ENCODE measurements at regions not wholly inside any gene's neighbourhood (a gene's known extent, or its start where the extent isn't known, plus 50 kb on each side); places are given as distances from the start of the nearest gene placed in this dataset.

DNA sequence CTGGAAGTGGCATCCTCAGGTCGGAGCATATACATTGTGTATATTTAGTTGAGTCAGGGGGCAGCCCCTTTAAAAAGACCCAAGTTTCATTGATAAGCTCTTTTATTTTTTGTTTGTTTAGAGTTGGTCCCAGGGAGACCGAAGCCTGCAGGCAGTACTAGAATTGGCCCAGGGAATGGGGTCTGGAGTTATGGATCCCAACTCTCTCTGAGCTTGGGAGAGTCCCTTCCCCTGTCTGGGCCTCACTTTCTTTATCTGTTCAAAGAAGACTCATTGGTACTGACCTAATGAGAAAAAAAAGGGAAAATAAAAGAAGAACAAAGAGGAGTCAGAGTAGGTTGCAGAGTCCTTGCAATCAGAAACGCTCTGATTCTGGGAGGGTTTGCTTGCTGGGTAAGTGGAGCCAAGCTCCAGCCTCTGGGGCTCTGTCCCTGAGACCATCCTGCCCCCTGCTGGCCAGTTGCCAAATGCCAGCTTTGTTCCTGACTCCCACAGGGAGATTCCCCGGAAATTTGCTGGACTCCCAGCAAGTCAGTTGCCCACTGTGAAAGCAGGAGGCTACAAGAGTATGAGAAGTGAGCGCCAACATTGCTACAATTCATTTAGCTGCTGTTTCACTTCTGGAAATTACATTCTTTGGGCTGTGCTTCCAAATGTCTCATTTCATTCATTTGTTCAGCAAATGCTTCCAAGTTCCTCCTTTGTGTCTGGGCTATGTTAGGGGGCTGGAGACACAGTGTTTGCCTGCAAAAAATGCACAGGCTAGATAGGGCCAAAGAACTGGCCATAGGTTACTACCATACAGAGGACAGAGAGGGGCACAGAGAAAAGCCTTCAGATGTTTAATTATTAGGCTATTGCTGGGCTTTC, 156.2 kb downstream of the MELK start:
- H3K9me3 ChIP-seq (ENCODE audit: control insufficient read depth, low read length): no peaks in the 10 kb centered on the region
- H3K27me3 ChIP-seq (ENCODE audit: control insufficient read depth, insufficient read depth, low read length): no peaks in the 10 kb centered on the region
- H3K36me3 ChIP-seq (ENCODE audit: control insufficient read depth, insufficient read depth, low read length): no peaks in the 10 kb centered on the region
- no peaks in the 10 kb centered on the region for H3K4me1 ChIP-seq (ENCODE audit: control insufficient read depth, insufficient read depth, low read length)
- no peak overlapping the region for H3K4me3 ChIP-seq (ENCODE audit: low read length)
- no peak overlapping the region for H3K9ac ChIP-seq (ENCODE audit: low read length)

DNA sequence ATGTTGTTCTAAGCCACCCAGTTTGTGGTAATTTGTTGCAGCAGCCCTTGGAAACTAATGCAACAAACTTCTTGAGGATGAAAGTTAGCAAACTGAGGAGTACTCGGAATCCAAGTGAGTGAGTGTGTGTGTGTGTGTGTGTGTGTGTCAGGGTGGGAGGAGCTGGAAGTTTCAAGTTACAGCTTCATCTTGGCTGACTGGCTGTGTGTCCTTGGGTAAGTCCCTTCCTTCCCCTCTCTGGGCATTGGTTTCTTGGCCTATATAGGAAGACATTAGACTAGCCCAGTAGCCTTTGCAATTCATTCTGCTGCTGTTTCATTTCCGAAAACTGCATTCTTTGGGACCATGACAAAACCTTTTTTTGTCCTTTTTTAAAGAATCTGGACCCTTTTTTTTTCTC, 157.2 kb downstream of the MELK start:
- Histone ChIP-seq H3K9me3 (ENCODE audit: control insufficient read depth, low read length) (no peaks in the 10 kb centered on the region), H3K9ac (ENCODE audit: low read length) (no peak overlapping the region), H3K36me3 (ENCODE audit: control insufficient read depth, insufficient read depth, low read length) (no peaks in the 10 kb centered on the region), H3K27me3 (ENCODE audit: control insufficient read depth, insufficient read depth, low read length) (no peaks in the 10 kb centered on the region), H3K4me3 (ENCODE audit: low read length) (no peak overlapping the region), H3K4me1 (ENCODE audit: control insufficient read depth, insufficient read depth, low read length) (no peaks in the 10 kb centered on the region)

DNA sequence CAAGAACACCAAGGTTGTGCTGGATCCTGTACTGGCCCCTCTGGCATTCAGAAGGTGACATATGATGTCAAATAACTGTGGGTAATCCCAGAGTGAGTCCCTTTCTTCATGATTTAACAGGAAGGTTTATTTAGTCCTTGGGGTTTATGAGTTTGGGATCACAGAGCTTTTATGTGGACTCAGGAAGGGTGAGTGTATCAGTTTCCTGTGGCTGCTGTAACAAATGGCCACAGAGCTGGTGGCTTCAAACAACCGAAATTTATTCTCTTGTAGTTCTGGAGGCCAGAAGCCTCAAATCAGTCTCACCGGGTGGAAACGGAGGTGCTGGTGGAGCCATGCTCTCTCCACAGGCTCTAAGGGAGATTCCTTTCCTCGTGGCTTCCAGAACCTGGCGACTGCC, 157.7 kb downstream of the MELK start:
- Histone ChIP-seq H3K4me1 (ENCODE audit: control insufficient read depth, insufficient read depth, low read length) (no peaks in the 10 kb centered on the region), H3K4me3 (ENCODE audit: low read length) (no peak overlapping the region), H3K9me3 (ENCODE audit: control insufficient read depth, low read length) (no peaks in the 10 kb centered on the region), H3K36me3 (ENCODE audit: control insufficient read depth, insufficient read depth, low read length) (no peaks in the 10 kb centered on the region), H3K27me3 (ENCODE audit: control insufficient read depth, insufficient read depth, low read length) (no peaks in the 10 kb centered on the region), H3K9ac (ENCODE audit: low read length) (no peak overlapping the region)

DNA sequence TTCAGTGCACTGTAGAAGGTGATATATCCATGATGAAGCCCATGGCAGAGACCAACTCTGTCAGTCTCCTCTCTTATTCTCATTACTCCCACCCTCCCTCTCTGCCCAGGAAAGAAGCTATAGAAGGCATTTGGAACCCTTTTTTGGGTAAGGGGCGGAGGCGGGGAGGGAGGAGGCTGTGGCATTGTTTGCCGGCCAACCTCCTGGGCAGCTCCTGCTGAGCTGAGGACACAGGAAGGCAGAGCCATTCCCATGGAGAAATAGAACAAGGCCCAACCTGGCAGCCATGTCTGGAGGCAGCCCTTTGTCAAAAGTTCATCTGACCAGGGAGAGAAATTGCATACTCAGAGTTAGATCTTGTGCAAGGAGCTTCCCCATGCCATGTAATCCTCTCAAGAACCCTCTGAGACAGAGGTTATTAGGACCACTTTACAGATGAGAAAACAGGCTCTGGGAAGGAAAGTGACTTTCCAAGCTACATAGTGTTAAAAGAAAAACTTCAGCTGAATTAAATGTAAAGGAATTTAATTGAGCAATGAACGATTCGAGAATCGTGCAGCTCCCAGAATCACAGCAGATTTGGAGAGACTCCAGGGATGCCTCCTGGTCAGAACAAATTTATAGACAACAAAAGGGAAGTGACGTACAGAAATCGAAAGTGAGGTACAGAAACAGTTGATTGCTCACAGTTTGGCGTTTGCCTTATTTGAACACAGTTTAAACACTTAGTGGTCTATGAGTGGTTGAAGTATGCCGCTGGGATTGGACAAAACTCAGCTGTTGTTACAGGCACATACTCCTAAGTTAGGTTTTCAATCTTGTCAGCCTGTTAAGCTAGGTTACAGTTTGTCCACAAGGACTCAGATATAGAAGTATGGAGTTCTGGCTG, 158.6 kb downstream of the MELK start:
- H3K36me3 ChIP-seq (ENCODE audit: control insufficient read depth, insufficient read depth, low read length): no peaks in the 10 kb centered on the region
- no peaks in the 10 kb centered on the region for H3K4me1 ChIP-seq (ENCODE audit: control insufficient read depth, insufficient read depth, low read length)
- no peaks in the 10 kb centered on the region for H3K27me3 ChIP-seq (ENCODE audit: control insufficient read depth, insufficient read depth, low read length)
- H3K9me3 ChIP-seq (ENCODE audit: control insufficient read depth, low read length): no peaks in the 10 kb centered on the region
- H3K9ac ChIP-seq (ENCODE audit: low read length): no peak overlapping the region
- no peak overlapping the region for H3K4me3 ChIP-seq (ENCODE audit: low read length)

DNA sequence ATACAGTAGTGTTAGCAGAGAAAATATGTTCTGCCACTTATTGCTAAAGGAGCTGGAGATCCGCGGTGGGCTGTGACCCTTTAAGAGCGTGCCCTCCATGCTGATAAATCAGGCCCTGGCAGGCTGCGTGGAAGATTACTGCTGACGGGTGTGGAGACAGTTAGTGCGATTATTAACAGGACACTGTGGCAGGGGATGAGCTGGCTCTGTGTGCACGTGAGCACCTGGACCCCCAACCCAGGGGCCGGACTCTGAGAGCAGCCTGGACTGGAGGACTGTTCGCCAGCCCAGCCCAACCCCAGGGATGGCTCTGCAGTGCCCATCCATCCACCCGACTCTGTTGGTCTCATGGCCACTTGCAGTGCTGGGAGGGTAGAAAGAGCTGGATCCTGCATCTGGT, 162.0 kb downstream of the MELK start:
- Histone ChIP-seq H3K9me3 (ENCODE audit: control insufficient read depth, low read length) (no peaks in the 10 kb centered on the region), H3K4me1 (ENCODE audit: control insufficient read depth, insufficient read depth, low read length) (no peaks in the 10 kb centered on the region), H3K27me3 (ENCODE audit: control insufficient read depth, insufficient read depth, low read length) (peaks cover 15% of the 10 kb centered on the region), H3K36me3 (ENCODE audit: control insufficient read depth, insufficient read depth, low read length) (no peaks in the 10 kb centered on the region), H3K4me3 (ENCODE audit: low read length) (no peak overlapping the region), H3K9ac (ENCODE audit: low read length) (no peak overlapping the region)

DNA sequence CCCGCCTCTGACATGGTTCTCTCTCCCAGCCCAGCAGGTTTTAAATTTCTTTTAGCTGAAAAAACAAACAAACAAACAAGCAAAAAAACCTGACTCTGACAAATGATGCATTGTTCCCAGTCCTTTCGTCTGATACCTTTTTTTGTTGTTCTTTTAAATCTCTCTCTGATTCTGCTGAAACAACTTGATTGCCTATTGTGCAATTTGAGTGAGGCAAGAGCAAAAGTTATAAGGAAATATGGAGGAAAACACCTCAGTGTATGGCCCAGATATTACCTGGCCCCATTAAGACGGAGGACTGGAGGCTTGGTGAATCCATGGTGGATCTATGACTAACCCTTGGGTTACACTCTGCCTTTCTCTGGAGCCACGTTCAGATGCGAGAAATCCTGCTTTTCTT, 164.0 kb downstream of the MELK start:
- Histone ChIP-seq H3K27me3 (ENCODE audit: control insufficient read depth, insufficient read depth, low read length) (peaks cover 31% of the 10 kb centered on the region), H3K9me3 (ENCODE audit: control insufficient read depth, low read length) (no peaks in the 10 kb centered on the region), H3K4me3 (ENCODE audit: low read length) (no peak overlapping the region), H3K36me3 (ENCODE audit: control insufficient read depth, insufficient read depth, low read length) (no peaks in the 10 kb centered on the region), H3K9ac (ENCODE audit: low read length) (no peak overlapping the region), H3K4me1 (ENCODE audit: control insufficient read depth, insufficient read depth, low read length) (no peaks in the 10 kb centered on the region)

DNA sequence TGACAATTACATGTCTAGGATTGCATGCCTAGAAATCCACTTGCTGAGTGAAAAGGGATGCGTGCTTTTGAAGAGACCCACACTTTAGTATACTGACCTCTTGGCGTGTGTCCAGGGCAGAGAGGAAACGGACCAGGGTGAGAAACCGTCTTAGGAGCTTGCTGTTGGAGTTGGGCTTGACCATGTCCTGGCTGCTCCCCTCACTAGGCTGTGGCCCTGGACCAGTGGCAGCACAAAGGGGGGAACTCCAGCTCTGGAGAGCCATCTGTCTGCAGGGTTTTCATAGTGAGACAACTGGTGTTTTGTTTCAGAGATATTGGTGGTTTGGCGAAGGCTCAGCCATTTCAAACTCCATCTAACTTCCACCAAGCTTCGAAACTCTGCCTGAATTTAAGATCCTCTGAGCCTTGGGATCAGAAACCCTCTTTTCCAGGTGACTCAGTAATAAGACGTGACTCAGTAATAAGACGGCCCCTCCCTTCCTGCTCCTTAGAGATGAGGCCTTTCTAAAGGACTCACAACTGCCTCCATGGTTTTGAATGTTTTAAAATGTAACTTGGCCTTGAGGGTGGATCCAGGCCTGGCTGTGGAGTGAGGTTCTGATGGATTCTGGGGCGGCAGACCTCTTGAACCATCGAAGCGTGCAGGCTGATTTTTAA, 165.8 kb downstream of the MELK start:
- Histone ChIP-seq H3K27me3 (ENCODE audit: control insufficient read depth, insufficient read depth, low read length) (peaks cover 38% of the 10 kb centered on the region), H3K9me3 (ENCODE audit: control insufficient read depth, low read length) (no peaks in the 10 kb centered on the region)

DNA sequence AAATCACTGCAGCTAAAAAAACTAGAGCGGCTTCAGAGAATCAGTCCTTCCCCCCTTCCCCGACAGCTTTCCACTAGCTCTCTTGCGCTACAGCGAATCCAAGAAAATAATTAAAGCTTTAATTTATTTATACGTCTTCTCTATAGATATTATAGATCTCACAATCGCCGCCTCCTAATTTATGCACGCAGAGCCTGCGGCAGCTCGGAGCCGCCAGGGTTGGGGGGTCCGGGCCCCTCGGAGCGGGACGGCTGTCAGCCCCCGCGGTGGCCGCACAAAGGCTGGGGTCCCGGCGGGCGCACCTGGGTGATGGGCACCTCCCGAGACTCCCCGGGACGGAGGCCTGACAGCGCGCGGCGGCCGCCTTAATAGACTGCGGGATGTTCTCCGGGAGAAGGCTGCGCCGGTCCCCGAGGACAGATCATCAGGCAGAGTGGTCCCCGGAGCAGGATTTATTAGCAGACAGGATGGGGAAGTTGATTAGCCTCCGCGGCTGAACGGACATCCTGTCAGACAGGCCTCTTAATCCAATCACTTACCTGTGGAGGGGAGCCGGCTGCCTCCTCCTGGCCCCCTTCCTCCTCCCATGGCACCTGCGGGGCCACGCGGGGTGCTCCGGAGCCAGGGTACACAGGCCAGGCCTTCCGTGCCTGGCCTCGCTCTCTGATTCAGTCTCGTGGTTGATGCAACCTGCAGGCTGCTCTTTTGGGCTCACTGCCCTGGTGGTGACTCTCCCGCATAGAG, 166.8 kb downstream of the MELK start:
- Histone ChIP-seq H3K27me3 (ENCODE audit: control insufficient read depth, insufficient read depth, low read length) (peaks cover 41% of the 10 kb centered on the region), H3K4me1 (ENCODE audit: control insufficient read depth, insufficient read depth, low read length) (no peaks in the 10 kb centered on the region), H3K4me3 (ENCODE audit: low read length) (no peak overlapping the region)

More for the DNA sequence above, 165.8 kb downstream of the MELK start:
- no peak overlapping the region for H3K4me3 ChIP-seq (ENCODE audit: low read length)
- no peaks in the 10 kb centered on the region for H3K4me1 ChIP-seq (ENCODE audit: control insufficient read depth, insufficient read depth, low read length)
- H3K36me3 ChIP-seq (ENCODE audit: control insufficient read depth, insufficient read depth, low read length): no peaks in the 10 kb centered on the region
- no peak overlapping the region for H3K9ac ChIP-seq (ENCODE audit: low read length)

DNA sequence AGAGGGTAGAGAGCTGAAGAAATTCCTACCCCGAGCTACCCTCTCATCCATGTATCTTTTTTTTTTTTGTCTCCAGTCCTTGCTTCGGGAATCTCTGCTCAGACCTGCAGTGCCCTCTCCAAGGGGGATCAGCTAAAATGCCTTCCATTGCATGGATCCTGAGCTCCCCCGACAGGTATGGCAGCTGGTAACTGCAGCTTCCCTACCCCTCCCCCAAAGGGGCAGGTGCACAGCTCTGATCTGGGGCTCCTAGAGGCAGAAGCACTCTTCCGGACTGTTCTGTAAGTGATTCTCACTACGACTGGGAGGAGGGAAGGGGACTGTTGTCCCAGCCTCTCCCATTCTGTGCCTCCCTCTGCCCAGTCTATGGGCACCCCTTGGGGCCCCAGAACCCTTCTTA, 169.6 kb downstream of the MELK start:
- H3K4me3 ChIP-seq (ENCODE audit: low read length): no peak overlapping the region
- H3K9ac ChIP-seq (ENCODE audit: low read length): no peak overlapping the region
- H3K9me3 ChIP-seq (ENCODE audit: control insufficient read depth, low read length): no peaks in the 10 kb centered on the region
- H3K27me3 ChIP-seq (ENCODE audit: control insufficient read depth, insufficient read depth, low read length): peaks cover 41% of the 10 kb centered on the region
- H3K36me3 ChIP-seq (ENCODE audit: control insufficient read depth, insufficient read depth, low read length): no peaks in the 10 kb centered on the region
- H3K4me1 ChIP-seq (ENCODE audit: control insufficient read depth, insufficient read depth, low read length): no peaks in the 10 kb centered on the region

More for the DNA sequence above, 166.8 kb downstream of the MELK start:
- H3K9me3 ChIP-seq (ENCODE audit: control insufficient read depth, low read length): no peaks in the 10 kb centered on the region
- H3K36me3 ChIP-seq (ENCODE audit: control insufficient read depth, insufficient read depth, low read length): no peaks in the 10 kb centered on the region
- no peak overlapping the region for H3K9ac ChIP-seq (ENCODE audit: low read length)

DNA sequence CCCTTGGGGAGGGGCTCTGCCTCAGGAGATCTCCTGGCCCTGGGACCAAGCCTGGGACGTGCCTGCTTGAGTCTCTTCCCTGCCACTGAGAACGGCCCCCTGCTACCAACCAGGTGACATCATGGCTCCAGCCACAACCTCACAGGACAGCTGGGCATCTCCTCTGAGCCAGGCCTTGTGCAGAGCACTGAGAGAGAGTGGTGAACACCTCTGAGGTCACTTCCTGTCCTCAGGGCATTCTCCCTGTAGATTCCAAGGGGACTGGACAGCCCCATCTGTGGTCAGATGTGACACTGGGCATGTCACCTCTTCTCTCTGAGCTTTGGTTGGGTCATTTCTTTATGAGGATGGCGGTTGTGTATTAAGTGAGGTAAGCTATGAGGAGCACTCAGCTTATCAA, 172.0 kb downstream of the MELK start:
- no peaks in the 10 kb centered on the region for H3K36me3 ChIP-seq (ENCODE audit: control insufficient read depth, insufficient read depth, low read length)
- peaks cover 27% of the 10 kb centered on the region for H3K27me3 ChIP-seq (ENCODE audit: control insufficient read depth, insufficient read depth, low read length)
- H3K9me3 ChIP-seq (ENCODE audit: control insufficient read depth, low read length): no peaks in the 10 kb centered on the region
- no peaks in the 10 kb centered on the region for H3K4me1 ChIP-seq (ENCODE audit: control insufficient read depth, insufficient read depth, low read length)
- H3K9ac ChIP-seq (ENCODE audit: low read length): no peak overlapping the region
- no peak overlapping the region for H3K4me3 ChIP-seq (ENCODE audit: low read length)

DNA sequence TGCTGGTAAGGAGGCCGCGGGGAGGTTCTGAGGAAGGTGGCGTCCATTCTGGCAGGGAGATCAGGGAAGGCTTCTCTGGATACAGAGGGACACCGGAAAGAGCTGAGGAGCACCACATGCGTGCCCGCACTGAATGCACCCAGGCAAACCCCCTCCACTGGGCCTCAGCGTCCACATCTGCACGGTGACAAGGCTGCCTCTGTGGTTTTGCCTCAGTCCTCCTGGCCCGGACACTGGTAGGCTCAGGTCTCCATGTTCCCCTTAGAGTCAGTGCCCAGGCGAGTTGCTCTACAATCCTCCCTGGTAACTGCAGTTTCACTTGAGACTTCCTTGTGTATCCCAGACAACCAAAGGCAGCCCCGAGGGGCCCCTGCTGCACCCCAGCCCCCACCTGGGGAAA, 173.3 kb downstream of the MELK start:
- Histone ChIP-seq H3K4me3 (ENCODE audit: low read length) (no peak overlapping the region), H3K9me3 (ENCODE audit: control insufficient read depth, low read length) (no peaks in the 10 kb centered on the region), H3K9ac (ENCODE audit: low read length) (no peak overlapping the region), H3K4me1 (ENCODE audit: control insufficient read depth, insufficient read depth, low read length) (no peaks in the 10 kb centered on the region), H3K36me3 (ENCODE audit: control insufficient read depth, insufficient read depth, low read length) (no peaks in the 10 kb centered on the region), H3K27me3 (ENCODE audit: control insufficient read depth, insufficient read depth, low read length) (peaks cover 14% of the 10 kb centered on the region)
